GDM1 (cell line): ENCODE measurements at regions not wholly inside any gene's neighbourhood (a gene's known extent, or its start where the extent isn't known, plus 50 kb on each side); places are given as distances from the start of the nearest gene placed in this dataset.

Experiments
- DNase-seq: peaks from one replicate; lab custom pipeline; 2025; lab: John Stamatoyannopoulos, UW

DNA sequence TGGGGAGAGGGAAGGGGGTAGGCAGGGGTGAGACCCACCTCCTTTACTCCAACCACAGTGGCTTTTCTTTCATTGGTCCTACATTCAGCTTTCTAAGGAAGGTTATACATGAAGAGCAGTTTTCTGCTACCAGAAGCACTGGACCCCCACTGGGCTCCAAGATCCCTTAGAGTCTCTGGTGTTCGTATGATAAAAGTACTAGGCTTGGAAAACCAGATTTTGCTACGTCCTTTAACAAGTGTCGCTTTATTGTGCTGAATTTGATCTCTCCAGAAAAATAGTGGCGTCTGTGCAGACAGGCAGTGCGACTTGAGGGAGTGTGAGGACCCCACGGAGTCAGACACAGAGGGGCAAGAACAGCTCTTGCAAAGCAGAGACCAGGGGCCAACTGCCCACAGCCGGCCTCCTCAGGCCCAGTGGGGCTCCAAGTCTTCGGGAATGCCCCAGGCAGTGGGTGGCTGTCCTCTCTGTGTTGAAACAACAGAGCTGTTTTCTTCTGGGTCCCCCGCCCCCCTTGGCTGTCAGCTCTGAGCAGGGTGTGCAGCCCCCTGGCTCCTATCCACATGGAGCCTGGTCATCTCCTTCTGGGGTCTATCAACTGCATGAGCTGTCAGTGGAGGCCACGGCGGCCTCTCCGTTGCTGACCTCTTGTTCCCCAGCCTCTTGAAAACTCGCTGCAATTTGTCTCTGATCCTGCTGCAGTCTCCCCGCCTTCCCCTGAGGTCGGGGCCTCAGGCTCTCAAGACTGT, 333.2 kb downstream of the RPS24 start:
- DNase-seq: no peak

DNA sequence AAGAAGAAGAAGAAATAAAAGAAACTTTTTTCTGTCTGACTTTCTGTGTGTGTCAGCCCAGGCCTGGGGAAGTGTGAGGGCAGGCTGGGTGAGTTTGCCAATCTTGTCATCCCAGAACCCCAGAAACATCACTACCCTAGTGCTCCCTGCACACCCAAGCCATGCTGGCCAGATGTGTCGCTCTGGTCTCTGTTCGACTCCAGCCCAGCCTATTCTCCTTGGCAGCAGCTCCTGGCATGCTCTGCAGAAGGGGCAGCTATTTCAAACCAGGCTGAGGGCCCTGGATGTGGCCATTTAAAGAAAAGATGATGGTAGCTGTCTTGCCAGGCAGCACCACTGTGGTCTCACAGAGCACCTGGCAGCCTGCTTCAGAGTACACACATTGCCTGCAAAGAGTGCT, 334.1 kb downstream of the RPS24 start:
- no peak for DNase-seq

DNA sequence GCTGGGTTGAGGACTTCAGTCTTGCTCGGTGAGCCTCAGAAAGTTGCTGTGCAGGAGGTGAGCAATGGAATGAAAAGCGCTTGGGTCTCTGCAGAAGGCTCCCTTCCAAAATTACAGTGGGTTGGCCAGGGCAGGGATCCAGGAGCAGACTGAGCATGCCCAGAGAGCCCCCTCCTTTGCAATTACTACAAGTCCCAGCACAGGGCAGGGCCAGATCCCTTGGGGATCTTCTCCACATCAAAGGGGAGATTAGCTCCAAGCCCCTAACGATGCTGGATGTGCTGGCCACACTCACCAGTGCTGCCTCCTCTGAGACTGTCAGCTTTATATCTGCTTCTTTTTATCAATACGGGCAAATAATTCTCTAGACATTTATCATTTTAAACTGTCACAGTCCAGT, 337.5 kb downstream of the RPS24 start:
- DNase-seq: no peak

DNA sequence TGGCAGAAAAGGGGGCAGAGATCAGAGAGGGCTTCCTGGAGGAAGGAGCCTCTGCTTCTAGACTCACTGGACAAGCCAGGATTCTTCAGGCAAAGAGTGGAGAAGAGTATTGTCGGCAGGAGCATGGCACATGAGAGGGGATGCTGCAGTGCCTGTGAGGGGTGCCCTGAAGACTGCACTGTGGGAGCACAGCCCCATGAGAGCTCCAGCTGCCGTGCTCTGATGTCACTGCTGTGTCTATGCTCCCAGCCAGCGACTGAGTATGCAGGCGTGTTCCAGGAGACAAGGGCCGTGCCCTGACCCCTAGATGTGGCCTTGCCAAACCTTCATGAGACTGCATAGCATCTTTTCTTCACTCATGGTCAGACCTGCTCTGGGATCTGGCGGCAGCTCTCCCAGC, 339.1 kb downstream of the RPS24 start:
- DNase-seq: no peak

DNA sequence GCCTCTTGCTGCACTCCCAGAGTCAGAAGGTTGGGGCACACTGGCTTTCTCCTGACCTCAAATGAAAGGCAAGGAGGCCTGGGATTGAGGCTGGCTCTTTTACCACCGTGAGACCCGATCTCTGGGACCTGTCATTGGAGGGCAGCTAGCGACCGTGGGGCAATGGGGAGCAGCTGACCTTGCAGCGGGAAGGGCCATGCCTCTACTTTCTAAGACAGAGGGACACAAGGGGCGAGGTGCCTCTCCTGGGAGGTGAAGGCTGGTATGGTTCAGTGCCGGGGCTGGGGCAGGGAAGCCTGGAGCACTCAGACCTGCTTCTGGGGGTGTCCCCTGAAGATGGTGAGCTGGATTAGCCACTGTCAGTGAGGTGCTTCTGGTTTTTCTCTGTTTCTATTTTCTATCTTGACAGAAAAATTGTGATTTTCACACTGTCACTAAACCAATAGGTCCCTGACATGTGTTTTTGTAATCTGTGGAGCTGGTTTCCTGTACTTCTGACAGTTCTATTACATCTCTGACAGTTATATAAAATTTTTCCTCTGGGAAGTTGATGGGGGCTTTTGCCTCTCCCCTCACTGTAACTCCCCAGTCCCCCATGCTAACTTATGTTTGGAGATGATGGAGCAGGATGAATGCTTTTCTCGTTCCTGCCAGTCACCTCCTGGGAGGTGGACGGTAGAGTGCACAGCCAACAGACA, 340.8 kb downstream of the RPS24 start:
- DNase-seq: no peak

DNA sequence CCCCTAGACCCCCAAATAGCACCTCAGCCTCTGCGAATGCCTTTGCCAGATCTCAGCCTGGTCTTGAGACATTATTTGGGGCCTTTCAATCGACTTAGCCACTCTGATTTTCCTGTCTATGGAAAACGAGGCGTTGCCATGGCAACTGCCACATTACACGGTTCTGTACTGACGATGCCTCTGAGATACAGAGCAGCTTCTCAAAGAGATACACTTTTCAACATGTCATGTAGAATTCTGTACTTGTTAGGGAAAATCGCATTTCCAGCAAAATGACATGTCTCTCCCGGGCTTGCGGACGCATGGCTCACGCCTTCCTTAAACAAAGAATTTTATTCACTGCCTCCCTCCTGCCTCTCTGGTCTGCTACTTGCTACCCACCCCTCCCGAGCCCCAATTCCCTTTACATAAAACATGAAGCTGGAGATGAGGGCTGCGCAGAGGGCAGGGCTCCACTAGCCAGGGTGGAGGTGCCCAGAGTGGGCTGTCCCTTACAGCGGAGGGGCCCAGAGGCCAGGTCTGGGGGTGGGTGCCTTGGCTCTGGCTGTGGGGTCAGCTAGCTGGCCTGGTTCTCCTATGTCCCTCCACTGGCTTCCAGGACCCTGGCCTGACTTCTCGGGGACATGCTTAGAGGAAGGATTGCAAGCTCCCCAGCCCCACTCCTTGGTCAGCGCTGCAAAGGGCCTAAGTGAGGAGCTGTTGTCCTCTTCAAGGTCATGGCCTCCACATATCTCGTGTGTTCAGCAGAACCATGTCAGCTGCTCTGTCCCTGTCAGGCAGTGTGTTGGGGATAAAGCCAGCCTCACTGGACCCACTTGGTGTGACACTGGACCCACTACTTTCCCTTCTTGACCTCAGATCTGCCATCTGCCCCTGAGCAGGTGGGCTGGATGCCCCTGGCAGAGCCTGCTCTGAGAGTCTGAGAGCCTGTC, 342.5 kb downstream of the RPS24 start:
- DNase-seq: no peak

DNA sequence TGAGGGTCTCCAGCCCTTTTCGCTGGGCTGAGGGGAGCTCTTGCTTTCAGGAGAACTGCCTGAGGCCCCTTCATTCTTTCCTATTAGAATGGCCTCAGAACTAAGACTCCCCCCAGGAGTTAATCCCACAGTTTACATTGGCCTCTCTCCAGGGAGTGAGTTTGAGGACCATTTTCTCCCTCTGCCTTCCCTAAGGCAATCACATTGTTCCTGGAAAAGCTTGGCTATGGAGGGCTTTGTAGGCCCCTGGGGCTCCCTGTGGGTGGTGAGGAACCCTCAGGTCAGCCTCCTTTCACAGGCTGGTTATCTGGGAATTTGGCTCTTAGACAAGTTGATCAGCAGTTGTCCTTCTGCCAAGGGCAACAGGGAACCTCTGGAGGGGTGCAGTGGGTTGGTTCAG, 343.7 kb downstream of the RPS24 start:
- no peak for DNase-seq

DNA sequence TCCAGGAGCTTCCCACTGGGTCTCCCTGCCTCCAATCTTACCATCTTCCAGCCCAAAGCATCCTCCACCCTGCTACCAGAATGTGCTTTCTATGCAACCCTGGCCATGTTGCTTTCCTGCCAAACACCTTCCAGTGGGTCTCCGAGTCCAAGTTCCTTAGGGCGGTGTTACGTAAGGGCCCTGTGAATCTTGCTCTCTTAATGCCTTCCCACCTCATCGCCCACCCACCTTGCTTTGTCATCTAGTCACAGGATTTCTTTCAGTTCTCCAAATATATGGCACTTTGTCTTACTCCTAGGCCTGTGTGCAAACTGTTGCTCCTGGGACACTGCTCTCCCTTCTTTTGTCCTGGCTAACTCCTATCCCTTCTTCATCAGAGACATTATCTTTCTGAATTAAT, 344.5 kb downstream of the RPS24 start:
- no peak for DNase-seq

DNA sequence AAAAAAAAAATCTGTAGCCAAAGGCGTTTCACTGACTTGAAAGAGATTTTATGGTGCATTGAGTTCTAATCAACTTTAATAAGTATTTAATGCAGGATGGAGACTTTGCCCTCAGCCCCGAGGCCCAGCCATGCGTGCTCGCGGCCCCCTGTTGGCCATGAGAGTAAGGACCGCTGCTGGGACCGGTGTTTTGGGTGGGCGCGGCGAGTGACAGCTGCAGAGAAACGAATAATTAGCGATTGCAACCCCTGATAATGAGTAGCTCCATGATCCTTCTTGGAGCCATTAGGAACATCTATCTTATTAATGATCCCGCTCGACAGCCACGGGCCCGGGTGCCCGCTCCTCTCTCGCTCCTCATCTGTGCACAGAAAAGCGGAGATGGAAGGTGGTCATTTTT, 347.4 kb downstream of the RPS24 start:
- DNase-seq: no peak

DNA sequence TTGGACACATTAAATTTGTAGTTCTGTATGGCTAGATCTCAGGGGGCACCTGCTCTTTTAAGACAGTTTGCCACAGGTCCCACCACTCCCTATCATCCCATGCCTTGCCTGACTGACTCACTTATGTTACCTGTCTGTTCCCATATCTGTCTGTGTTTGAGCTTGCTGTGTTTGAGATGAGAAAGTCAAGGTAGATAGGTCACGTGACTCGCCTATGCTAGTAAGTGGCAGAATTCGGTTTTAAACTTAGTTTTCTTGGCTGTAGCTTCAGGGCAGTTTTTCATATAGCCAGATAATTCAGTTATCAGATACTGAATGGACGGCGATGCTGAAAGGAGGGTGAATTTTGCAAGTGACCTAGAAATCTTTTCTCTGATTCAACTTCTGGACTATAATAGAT, 348.4 kb downstream of the RPS24 start:
- DNase-seq: no peak

DNA sequence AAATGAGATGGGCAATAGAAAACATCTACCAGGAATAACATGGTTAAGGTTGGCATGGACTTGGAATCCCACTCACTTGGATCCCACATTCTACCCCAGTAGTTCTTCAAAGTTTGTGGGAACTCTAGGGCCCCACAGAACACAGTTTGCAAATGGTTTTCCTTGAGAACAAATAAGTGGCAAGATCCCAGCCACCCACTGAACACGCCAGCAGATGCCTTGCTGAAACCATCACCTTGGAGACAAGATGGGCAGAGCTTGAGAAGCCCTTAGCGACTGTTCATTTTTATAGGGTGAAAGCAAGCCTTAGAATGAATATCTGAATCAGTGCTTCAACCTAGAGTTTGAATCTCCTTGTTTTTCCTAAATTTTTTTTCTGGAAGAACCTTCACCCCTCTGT, 349.1 kb downstream of the RPS24 start:
- no peak for DNase-seq

DNA sequence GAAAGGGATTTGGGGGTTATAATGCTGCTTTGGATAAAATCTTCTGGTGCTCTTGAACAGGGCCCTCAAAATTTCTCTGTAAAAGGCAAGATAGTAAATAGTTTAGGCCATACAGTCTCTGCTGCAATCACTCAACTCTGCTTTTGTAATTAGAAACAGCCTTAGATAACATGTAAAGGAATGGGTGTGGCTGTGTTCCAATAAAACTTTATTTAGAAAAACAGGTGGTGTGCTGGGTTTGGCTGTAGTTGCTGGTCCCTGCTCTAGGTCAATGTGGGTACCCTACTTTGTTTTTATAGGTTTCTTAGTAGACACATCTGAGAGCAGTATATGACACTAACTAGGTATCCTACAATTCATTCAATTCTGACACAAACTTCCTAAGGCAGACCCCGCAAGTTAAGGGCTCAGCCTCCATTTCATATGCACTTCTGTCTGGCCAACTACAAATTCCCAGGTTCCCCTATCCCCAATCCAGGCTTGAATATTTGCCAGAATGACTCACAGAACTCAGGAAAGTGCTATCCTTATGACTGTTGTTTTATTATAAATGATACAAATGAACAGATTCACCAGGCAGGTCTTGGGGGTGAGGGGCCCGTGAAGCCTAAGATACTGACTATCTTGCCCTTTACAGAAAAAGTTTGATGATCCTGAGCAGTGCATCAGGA, 349.9 kb downstream of the RPS24 start:
- no peak for DNase-seq

DNA sequence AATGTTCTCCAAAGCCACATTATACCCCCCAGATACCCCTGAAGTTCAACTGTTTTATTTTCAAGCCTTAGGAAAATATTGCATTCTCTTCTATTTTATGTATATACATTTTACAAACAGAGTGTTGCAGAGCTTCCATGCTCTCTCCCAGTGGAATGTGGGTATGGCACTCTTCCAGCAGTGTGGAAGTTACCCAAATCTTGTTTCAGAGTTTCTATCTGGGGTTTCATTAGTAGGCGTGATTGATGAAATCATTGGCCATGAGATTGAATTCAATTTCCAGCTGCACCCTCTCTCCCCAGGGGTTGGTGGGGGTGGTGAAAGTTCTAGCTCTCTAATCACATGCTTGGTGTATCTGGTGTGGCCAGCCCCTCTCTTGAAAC, 350.4 kb downstream of the RPS24 start:
- DNase-seq: no peak

DNA sequence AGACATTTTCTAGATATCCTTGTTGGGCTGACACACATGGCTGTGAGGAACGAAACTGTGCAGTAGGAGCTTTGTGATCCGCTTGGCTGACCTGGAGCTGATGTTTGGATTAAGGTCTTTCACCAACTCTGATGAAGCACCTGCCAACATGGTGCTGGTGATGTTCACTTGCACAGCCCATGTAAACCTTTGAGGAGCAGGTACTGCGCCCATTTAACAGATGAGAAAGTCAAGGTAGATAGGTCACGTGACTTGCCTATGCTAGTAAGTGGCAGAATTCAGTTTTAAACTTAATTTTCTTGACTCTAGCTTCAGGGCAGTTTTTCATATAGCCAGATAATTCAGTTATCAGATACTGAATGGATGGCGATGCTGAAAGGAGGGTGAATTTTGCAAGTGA, 351.9 kb downstream of the RPS24 start:
- no peak for DNase-seq

DNA sequence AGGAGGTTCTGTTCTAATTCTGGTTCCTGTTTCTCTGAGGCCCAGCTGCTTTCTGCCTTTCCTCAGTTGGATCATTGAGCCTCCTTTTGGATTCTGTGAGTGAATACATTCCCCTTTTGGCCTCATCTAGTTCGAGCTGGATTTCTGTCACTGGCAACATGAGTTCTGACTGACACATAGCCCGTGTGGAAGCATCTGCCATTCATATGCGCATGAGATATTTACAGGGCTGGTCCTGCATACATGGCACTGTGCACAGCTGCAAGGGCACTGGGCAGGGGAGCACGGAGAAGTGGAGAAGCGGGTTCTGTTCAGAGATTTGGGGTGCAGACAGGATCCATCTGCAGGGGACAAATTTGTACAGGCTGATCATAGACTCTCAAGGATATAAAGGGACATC, 352.8 kb downstream of the RPS24 start:
- no peak for DNase-seq

DNA sequence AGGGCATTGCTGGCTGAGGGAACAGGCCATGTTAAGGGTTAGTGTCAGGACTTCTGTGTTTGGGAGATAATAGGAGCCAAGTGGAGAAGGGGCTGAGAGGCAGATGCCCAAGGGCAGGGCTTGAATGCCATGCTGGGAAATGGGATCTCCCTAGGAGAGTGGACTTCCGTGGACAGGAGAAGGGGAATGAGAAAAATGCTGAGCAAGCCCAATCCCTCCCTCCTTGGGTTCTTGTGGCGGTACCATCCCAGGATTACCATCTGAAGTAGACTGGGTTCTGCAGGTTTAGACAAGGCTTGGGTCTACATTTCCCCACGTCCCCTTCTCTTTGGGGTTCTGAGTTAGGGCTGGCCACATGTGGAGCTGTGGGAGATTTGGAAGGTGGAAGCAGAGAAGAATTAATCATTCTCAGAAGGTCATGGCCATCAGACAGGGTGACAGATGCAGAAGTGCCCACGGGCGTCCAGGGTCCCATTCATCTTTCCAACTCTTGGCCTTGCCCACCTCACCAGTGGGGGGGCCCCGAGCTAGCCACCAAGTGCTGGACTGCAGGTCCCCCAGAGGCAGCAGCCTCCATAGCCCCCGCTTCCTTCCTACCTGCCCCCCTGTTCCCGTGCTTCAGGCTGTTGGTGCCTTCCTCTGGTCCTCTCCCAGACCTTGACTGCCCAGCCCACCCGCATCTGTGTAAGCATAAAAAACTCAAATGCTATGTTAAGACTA, 354.8 kb downstream of the RPS24 start:
- no peak for DNase-seq

DNA sequence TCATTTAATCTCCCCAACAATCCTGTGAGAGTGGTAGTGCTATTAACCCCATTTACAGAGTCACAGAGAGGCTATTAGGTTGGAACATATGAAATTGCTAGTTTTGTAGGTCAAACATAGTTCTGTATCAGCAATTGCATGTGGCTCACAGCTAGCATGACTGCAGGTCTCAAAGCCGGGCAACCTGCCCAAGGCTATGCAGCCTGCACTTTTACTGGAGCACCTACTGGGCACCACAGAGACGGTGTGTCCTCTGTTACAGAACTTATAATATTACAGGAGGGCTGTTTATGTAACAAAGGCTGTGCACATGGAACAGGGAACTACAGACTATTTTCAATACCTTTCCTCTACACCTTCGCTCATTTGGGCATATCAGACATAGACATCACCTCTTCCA, 355.8 kb downstream of the RPS24 start:
- no peak for DNase-seq

DNA sequence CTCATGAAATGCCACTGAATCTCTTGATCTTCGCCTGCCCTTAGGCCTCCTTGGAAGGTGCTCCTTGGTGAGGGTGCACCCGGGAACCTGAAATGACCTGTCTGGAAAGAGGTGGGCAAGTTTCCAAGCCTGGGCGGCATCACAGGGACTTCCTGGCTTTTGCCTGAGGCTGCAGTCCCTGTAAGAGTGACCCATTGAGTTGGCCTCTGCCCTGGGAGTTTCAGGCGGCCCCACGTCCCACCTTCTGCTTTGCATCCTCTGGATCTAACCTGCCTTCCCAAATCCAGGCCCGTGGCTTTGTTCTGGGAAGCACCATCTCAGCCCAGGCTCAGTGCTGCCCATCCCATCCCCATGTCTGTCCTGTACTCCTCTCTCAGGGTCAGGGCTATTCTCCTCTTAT, 356.4 kb downstream of the RPS24 start:
- DNase-seq: no peak

DNA sequence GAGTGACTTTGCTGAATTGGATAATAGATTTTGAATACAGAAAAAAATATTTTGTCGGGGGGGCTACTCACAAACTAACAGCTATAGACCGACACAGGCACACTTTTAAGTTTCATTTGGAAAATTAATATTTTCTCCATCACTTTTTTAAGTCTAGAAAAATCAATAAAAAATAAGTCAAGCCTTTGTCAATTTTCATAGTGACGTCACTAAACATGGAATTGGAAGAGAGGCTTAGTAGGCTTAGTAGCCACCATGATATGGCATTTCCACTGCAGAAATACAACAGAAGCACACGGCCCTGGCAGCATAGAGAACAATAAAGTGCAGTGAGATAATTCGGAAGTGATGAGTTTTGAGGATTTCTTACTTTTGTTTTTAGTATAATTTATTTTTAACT, 357.2 kb downstream of the RPS24 start:
- DNase-seq: no peak

DNA sequence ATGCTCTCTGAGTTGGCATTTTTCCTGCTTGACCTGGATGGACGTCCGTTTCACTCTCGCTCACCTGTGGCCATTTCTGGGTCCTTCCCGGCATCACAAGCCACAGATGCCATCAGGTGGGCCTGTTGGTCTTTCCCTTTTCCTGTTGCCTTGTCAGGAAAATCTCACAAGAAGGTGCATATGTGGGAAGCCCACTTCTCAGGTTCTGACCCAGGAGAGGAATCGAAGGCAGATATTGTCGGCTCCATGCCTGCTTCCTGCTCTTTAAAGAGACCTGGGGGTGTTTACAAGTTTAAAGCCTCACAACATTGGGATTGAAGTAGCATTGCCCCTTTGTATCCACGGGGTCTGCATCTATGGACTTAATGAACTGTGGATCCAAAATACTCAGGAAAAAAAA, 357.9 kb downstream of the RPS24 start:
- no peak for DNase-seq

DNA sequence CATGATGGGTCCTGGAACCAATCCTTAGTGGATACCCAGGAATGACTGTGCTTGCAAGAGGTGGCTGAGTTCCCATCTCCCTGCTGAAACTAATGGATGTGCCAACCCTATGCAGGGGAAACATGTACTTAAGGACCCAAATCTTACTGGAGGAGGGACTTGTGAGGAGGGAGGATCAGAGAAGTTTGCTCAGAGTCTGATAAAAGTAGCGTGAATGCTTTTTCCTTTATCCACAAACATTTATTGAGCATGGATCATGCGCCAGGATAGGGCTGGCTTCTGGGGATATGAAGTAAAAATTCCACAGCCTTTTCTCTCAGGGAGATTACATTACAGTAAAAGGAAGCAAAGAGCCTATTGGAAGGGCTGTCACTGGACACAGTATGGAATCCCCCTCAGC, 358.5 kb downstream of the RPS24 start:
- no peak for DNase-seq

DNA sequence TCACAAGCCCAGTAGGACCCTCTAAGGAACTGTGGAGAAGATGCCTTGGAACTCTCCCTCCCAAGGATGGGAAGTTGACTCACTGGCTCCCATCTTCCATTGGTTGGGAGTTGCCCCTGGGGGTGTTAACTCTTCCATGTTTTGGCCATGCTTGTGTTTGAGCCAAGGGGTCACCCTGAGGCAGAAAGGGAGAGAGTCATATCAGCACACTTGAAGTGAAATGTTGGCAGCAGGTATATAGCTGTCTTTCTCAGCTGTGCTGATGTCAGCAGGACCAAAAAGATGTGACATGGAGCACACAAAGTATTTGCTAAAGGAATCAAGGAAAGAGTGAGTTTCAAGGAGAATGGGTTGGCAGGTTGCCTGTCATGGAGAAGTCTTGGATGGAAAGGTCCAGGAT, 359.4 kb downstream of the RPS24 start:
- DNase-seq: no peak
